ENCODE measurements at regions not wholly inside any gene's neighbourhood (a gene's known extent, or its start where the extent isn't known, plus 50 kb on each side); places are given as distances from the start of the nearest gene placed in this dataset.

DNA sequence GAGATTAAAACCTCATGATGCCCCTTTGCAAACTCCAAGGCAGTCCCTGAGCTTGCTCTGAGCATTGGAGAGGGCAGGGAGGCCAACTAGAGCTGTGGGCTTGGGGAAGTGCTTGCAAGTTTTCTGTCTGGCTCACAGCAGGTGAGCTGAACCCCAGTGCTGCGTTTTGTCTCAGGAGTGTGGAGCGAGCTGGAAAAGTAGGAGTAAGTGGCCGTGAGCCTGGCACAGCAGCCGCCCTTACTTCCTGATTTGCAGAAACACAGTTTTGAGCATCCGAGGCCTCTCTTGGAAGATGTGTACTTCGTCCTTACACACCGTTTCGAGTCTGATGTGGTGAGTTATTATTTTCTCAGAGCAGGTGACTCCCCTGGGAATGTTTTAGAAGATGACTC is 221.2 kb upstream of the C1orf174 start:
- no peak for TF ChIP-seq FOXM1 (IDR thresholded peaks at IDR 0.05; ENCODE audit: borderline replicate concordance)
- TF ChIP-seq SP1 (IDR thresholded peaks at IDR 0.05): no peak
- no peak for TF ChIP-seq BHLHE40 (IDR thresholded peaks at IDR 0.05; ENCODE audit: borderline replicate concordance)
- TF ChIP-seq SUZ12 (IDR thresholded peaks at IDR 0.05): no peak
- TF ChIP-seq TARDBP (IDR thresholded peaks at IDR 0.05): no peak
- no peak for TF ChIP-seq ZNF384 (IDR thresholded peaks at IDR 0.05)
- TF ChIP-seq FOXA1 (IDR thresholded peaks at IDR 0.05): no peak
- no peak for TF ChIP-seq HDGF (IDR thresholded peaks at IDR 0.05; ENCODE audit: borderline replicate concordance)
- no peak for TF ChIP-seq ARNT (IDR thresholded peaks at IDR 0.05)
- TF ChIP-seq ELF4 (IDR thresholded peaks at IDR 0.05): no peak
- no peak for TF ChIP-seq CTBP1 (IDR thresholded peaks at IDR 0.05; ENCODE audit: borderline replicate concordance)
